ENCODE measurements at regions not wholly inside any gene's neighbourhood (a gene's known extent, or its start where the extent isn't known, plus 50 kb on each side); places are given as distances from the start of the nearest gene placed in this dataset.

GRCh38 chr12:87439990-87440827 lies 589.0 kb downstream of the C12orf50 start:
- H2AFZ ChIP-seq (ENCODE audit: low read depth, low read length) = no peak overlapping the region
- TF ChIP-seq RAD21 (conservative IDR thresholded peaks at IDR 0.05) (no peak), MXI1 (conservative IDR thresholded peaks at IDR 0.05; ENCODE audit: poor library complexity, severe bottlenecking) (no peak), POLR2AphosphoS5 (IDR thresholded peaks at IDR 0.05) (no peak), REST (IDR thresholded peaks at IDR 0.05; ENCODE audit: borderline replicate concordance) (no peak), SMC3 (conservative IDR thresholded peaks at IDR 0.05; ENCODE audit: poor library complexity) (no peak), EZH2 (IDR thresholded peaks at IDR 0.05; ENCODE audit: borderline replicate concordance, insufficient read depth, low read length, poor library complexity, severe bottlenecking) (no peak), CTCF (IDR thresholded peaks at IDR 0.05; ENCODE audit: poor library complexity, severe bottlenecking) (no peak), EP300 (conservative IDR thresholded peaks at IDR 0.05; ENCODE audit: poor library complexity, severe bottlenecking) (no peak), TAF1 (IDR thresholded peaks at IDR 0.05; ENCODE audit: low read depth) (no peak)

GRCh38 chr12:87430444-87430843 lies 598.8 kb downstream of the C12orf50 start:
- Histone ChIP-seq H3K27ac (ENCODE audit: low read length) (no peak overlapping the region), H3K36me3 (ENCODE audit: insufficient read depth, low read length) (no peaks in the 10 kb centered on the region), H4K20me1 (ENCODE audit: insufficient read depth) (no peaks in the 10 kb centered on the region), H3K4me3 (ENCODE audit: low read length) (no peak overlapping the region), H3K9me3 (ENCODE audit: low read length) (no peaks in the 10 kb centered on the region), H2AFZ (ENCODE audit: low read depth, low read length) (no peak overlapping the region), H3K79me2 (replicated peaks; ENCODE audit: insufficient read depth, low read length) (no peaks in the 10 kb centered on the region), H3F3A (ENCODE audit: insufficient read depth, low read length, poor library complexity, severe bottlenecking) (no peaks in the 10 kb centered on the region), H3K4me2 (ENCODE audit: low read length) (no peak overlapping the region), H3K9me2 (ENCODE audit: insufficient read depth, low read length) (no peaks in the 10 kb centered on the region), H3K9ac (ENCODE audit: low read length) (no peak overlapping the region), H3K27me3 (ENCODE audit: insufficient read depth, low read depth, low read length) (no peaks in the 10 kb centered on the region)
- TF ChIP-seq POLR2AphosphoS5 (IDR thresholded peaks at IDR 0.05) (no peak), CTCF (IDR thresholded peaks at IDR 0.05; ENCODE audit: poor library complexity, severe bottlenecking) (no peak), EZH2 (IDR thresholded peaks at IDR 0.05; ENCODE audit: borderline replicate concordance, insufficient read depth, low read length, poor library complexity, severe bottlenecking) (no peak), REST (IDR thresholded peaks at IDR 0.05; ENCODE audit: borderline replicate concordance) (no peak), RAD21 (conservative IDR thresholded peaks at IDR 0.05) (no peak), SMC3 (conservative IDR thresholded peaks at IDR 0.05; ENCODE audit: poor library complexity) (no peak), MXI1 (conservative IDR thresholded peaks at IDR 0.05; ENCODE audit: poor library complexity, severe bottlenecking) (no peak), EP300 (conservative IDR thresholded peaks at IDR 0.05; ENCODE audit: poor library complexity, severe bottlenecking) (no peak), TAF1 (IDR thresholded peaks at IDR 0.05; ENCODE audit: low read depth) (no peak)

More at GRCh38 chr12:87439990-87440827, 589.0 kb downstream of the C12orf50 start:
- Histone ChIP-seq H3K36me3 (ENCODE audit: insufficient read depth, low read length) (no peaks in the 10 kb centered on the region), H3K9ac (ENCODE audit: low read length) (no peak overlapping the region), H3K4me2 (ENCODE audit: low read length) (no peak overlapping the region), H3K9me2 (ENCODE audit: insufficient read depth, low read length) (no peaks in the 10 kb centered on the region), H3F3A (ENCODE audit: insufficient read depth, low read length, poor library complexity, severe bottlenecking) (no peaks in the 10 kb centered on the region), H3K4me3 (ENCODE audit: low read length) (no peak overlapping the region), H3K79me2 (replicated peaks; ENCODE audit: insufficient read depth, low read length) (no peaks in the 10 kb centered on the region), H3K9me3 (ENCODE audit: low read length) (no peaks in the 10 kb centered on the region), H3K27ac (ENCODE audit: low read length) (no peak overlapping the region), H4K20me1 (ENCODE audit: insufficient read depth) (no peaks in the 10 kb centered on the region), H3K27me3 (ENCODE audit: insufficient read depth, low read depth, low read length) (no peaks in the 10 kb centered on the region)

Data from neural cell (in vitro differentiated cells).